Osteocyte (in vitro differentiated cells): ENCODE measurements at regions not wholly inside any gene's neighbourhood (a gene's known extent, or its start where the extent isn't known, plus 50 kb on each side); places are given as distances from the start of the nearest gene placed in this dataset.

ENCODE experiments used
- DNase-seq: peaks from one replicate; pipeline ENCODE4 v3.0.0; 2021; ENCODE audit warnings: mixed read lengths; ENCODE audit not compliant: unreplicated experiment; ENCODE audit errors: extremely low spot score
- H3K27ac Mint-ChIP-seq: one replicate; pipeline ENCODE4 v1.8.0; 2021; ENCODE audit warnings: mild to moderate bottlenecking, mixed read lengths; ENCODE audit not compliant: unreplicated experiment
- H3K27me3 Mint-ChIP-seq: one replicate; pipeline ENCODE4 v1.8.0; 2021; ENCODE audit warnings: mixed read lengths; ENCODE audit not compliant: unreplicated experiment
- H3K36me3 Mint-ChIP-seq: one replicate; pipeline ENCODE4 v1.8.0; 2021; ENCODE audit warnings: mixed read lengths; ENCODE audit not compliant: unreplicated experiment
- H3K4me1 Mint-ChIP-seq: one replicate; pipeline ENCODE4 v1.8.0; 2021; ENCODE audit warnings: mixed read lengths; ENCODE audit not compliant: unreplicated experiment
- H3K4me3 Mint-ChIP-seq: one replicate; pipeline ENCODE4 v1.8.0; 2021; ENCODE audit warnings: mild to moderate bottlenecking, moderate library complexity, mixed read lengths; ENCODE audit not compliant: unreplicated experiment
- H3K9me3 Mint-ChIP-seq: one replicate; pipeline ENCODE4 v1.8.0; 2021; ENCODE audit warnings: mixed read lengths; ENCODE audit not compliant: unreplicated experiment
- TF ChIP-seq, protein P1 (sequence below): fragments of 200-600 bp; sonication (generic); IDR thresholded peaks from 2 replicates; pipeline ENCODE4 v1.5.0; 2021; ENCODE audit warnings: antibody characterized with exemption, mild to moderate bottlenecking, moderate library complexity

- H3K4me3 Mint-ChIP-seq, result no peak overlapping the region
- H3K9me3 Mint-ChIP-seq, result no peaks in the 10 kb centered on the region
- H3K27me3 Mint-ChIP-seq, result peaks cover 50% of the 10 kb centered on the region
- H3K36me3 Mint-ChIP-seq, result no peaks in the 10 kb centered on the region
- no peaks in the 10 kb centered on the region for H3K4me1 Mint-ChIP-seq
- TF ChIP-seq, protein P1, sequence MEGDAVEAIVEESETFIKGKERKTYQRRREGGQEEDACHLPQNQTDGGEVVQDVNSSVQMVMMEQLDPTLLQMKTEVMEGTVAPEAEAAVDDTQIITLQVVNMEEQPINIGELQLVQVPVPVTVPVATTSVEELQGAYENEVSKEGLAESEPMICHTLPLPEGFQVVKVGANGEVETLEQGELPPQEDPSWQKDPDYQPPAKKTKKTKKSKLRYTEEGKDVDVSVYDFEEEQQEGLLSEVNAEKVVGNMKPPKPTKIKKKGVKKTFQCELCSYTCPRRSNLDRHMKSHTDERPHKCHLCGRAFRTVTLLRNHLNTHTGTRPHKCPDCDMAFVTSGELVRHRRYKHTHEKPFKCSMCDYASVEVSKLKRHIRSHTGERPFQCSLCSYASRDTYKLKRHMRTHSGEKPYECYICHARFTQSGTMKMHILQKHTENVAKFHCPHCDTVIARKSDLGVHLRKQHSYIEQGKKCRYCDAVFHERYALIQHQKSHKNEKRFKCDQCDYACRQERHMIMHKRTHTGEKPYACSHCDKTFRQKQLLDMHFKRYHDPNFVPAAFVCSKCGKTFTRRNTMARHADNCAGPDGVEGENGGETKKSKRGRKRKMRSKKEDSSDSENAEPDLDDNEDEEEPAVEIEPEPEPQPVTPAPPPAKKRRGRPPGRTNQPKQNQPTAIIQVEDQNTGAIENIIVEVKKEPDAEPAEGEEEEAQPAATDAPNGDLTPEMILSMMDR, result no peak
- H3K27ac Mint-ChIP-seq, result no peak overlapping the region
- no peak for DNase-seq
Measured at GRCh38 chr2:157984866-157985265, 108.7 kb upstream of the ACVR1 start.

DNA sequence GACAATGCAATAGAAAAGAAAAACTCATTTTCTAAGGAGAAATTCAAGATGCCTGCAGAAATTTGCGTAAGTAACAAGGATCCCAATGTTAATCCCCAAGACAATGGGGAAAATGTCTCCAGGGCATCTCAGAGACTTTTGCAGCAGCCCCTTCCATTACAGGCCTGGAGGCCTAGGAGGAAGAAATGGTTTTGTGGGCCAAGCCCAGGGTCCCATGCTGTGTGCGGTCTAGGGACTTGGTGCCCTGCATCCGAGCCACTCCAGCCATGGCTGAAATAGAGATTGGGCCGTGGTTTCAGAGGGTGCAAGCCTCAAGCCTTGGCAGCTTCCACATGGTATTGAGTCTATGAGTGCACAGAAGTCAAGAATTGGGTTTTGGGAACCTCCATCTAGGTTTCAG lies 103.9 kb upstream of the ACVR1 start:
- no peak overlapping the region for H3K27ac Mint-ChIP-seq

DNA sequence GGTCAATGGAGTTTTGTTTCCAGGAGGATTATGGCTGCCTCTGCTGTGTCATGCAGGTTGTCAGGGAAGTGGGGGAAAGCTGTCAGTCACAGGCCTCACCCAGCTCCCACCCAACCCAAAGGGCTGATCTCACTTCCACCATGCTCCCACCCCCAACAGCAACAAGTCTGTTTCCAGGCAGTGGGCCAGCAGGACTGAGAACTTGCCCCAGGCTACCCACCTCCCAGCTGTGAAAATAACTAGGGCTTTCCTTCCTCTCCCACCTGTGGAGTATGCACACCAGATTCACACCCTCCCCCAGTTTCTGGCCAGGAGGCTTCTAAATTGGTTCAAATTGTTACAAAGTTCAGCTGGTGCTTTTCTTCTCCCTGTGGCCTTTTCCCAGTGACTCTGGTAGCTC lies 95.6 kb upstream of the ACVR1 start:
- H3K4me3 Mint-ChIP-seq, result no peak overlapping the region
- no peaks in the 10 kb centered on the region for H3K36me3 Mint-ChIP-seq
- peaks cover 35% of the 10 kb centered on the region for H3K27me3 Mint-ChIP-seq
- H3K27ac Mint-ChIP-seq, result peak overlapping the region; percentile 21
- H3K4me1 Mint-ChIP-seq, result peaks cover 8% of the 10 kb centered on the region
- peaks cover 14% of the 10 kb centered on the region for H3K9me3 Mint-ChIP-seq
- TF ChIP-seq, protein P1, result no peak
- no peak for DNase-seq

More for the DNA sequence above, 103.9 kb upstream of the ACVR1 start:
- no peak overlapping the region for H3K4me3 Mint-ChIP-seq
- peaks cover 43% of the 10 kb centered on the region for H3K27me3 Mint-ChIP-seq
- no peaks in the 10 kb centered on the region for H3K36me3 Mint-ChIP-seq
- TF ChIP-seq, protein P1, result no peak
- H3K9me3 Mint-ChIP-seq, result peaks cover 10% of the 10 kb centered on the region
- no peaks in the 10 kb centered on the region for H3K4me1 Mint-ChIP-seq
- no peak for DNase-seq

DNA sequence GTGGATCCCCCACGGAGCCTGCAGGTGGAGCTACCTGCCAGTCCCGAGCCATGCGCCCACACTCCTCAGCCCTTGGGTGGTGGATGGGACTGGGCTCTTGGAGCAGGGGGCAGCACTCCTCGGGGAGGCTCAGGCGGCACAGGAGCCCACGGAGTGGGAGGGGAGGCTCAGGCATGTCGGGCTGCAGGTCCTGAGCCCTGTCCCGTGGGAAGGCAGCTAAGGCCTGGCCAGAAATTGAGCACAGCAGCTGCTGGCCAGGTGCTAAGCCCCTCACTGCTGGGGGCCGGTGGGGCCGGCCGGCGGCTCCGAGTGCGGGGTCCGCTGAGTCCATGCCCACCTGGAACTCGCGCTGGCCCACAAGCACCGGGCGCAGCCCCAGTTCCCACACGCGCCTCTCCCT lies 91.7 kb upstream of the ACVR1 start:
- Mint-ChIP-seq H3K27ac (no peak overlapping the region), H3K27me3 (peaks cover 54% of the 10 kb centered on the region), H3K4me1 (peaks cover 8% of the 10 kb centered on the region), H3K4me3 (no peak overlapping the region), H3K9me3 (peaks cover 10% of the 10 kb centered on the region), H3K36me3 (peaks cover 2% of the 10 kb centered on the region)
- TF ChIP-seq, protein P1, result no peak
- no peak for DNase-seq

GRCh38 chr2:157959249-157959648 lies 83.1 kb upstream of the ACVR1 start:
- H3K4me3 Mint-ChIP-seq, result no peak overlapping the region
- no peak overlapping the region for H3K27ac Mint-ChIP-seq
- H3K27me3 Mint-ChIP-seq, result peaks cover 20% of the 10 kb centered on the region
- no peaks in the 10 kb centered on the region for H3K36me3 Mint-ChIP-seq
- no peaks in the 10 kb centered on the region for H3K4me1 Mint-ChIP-seq
- H3K9me3 Mint-ChIP-seq, result peaks cover 23% of the 10 kb centered on the region
- no peak for DNase-seq
- TF ChIP-seq, protein P1, result no peak
